ENCODE measurements at regions not wholly inside any gene's neighbourhood (a gene's known extent, or its start where the extent isn't known, plus 50 kb on each side); places are given as distances from the start of the nearest gene placed in this dataset.

DNA sequence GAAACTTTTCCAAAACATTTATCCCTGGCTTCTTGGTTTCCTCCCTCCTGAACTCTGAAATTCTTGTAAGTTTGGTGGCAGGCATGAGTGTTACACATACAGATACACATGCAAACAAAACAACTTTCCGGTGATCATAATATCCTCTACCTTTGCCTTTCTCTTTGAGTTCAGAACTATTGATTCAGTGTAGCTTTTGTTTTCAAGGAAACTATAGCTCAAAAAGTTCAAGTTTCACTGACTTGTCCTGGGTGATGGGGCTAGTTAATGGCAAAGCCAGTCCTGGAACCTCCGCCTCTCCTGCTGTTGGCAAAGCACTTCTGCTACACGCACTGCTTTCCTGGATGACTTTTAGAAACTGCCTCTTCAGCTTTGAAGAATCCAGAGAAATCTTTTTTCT is 177.3 kb upstream of the FAT1 start:
- H3K4me1 ChIP-seq (ENCODE audit: insufficient read depth, low read length), result no peaks in the 10 kb centered on the region

DNA sequence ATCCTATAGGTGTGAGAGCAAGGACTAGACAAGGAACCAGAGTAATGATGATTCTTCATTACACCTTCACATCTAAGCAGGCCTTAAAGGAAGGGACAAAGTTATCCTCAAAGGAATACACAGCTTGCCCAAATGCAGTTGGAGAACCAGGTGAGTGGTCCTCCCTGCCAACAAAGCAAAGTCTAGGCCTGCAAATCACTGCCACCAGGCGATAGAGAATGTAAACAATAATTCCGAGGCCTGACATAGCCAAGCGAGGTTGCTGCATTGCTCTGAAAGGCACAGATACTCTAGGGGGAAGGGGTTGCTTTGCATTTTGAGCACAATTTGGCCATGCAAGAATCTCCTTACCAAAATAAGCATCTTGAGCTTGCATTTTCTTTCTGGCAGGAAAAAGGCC is 178.2 kb upstream of the FAT1 start:
- no peaks in the 10 kb centered on the region for H3K4me1 Mint-ChIP-seq (ENCODE audit: low read depth)
- H3K4me3 Mint-ChIP-seq, result no peak overlapping the region
- TF ChIP-seq, protein P1, sequence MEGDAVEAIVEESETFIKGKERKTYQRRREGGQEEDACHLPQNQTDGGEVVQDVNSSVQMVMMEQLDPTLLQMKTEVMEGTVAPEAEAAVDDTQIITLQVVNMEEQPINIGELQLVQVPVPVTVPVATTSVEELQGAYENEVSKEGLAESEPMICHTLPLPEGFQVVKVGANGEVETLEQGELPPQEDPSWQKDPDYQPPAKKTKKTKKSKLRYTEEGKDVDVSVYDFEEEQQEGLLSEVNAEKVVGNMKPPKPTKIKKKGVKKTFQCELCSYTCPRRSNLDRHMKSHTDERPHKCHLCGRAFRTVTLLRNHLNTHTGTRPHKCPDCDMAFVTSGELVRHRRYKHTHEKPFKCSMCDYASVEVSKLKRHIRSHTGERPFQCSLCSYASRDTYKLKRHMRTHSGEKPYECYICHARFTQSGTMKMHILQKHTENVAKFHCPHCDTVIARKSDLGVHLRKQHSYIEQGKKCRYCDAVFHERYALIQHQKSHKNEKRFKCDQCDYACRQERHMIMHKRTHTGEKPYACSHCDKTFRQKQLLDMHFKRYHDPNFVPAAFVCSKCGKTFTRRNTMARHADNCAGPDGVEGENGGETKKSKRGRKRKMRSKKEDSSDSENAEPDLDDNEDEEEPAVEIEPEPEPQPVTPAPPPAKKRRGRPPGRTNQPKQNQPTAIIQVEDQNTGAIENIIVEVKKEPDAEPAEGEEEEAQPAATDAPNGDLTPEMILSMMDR (IDR thresholded peaks at IDR 0.05), result no peak
- Histone ChIP-seq H3K4me3 (ENCODE audit: low read length) (no peak overlapping the region), H3K4me1 (ENCODE audit: insufficient read depth, low read length) (no peaks in the 10 kb centered on the region), H3K9me3 (ENCODE audit: control insufficient read depth in 1 of 2, insufficient read depth in 1 of 2, low read length in 2 of 2) (peaks cover 0 to 26% of the 10 kb centered on the region in 2 experiments), H3K27me3 (ENCODE audit: control insufficient read depth in 1 of 2, insufficient read depth in 2 of 2, low read length in 2 of 2) (no peaks in the 10 kb centered on the region), H3K27ac (ENCODE audit: low read depth in 1 of 2, low read length in 2 of 2) (no peak overlapping the region), H3K36me3 (ENCODE audit: insufficient read depth, low read length) (no peaks in the 10 kb centered on the region)
- H3K27me3 Mint-ChIP-seq, result no peaks in the 10 kb centered on the region
- DNase-seq (no peak), ATAC-seq (ENCODE audit: poor library complexity) (no peak)
- no peaks in the 10 kb centered on the region for H3K36me3 Mint-ChIP-seq (ENCODE audit: low read depth)
- peaks cover 10% of the 10 kb centered on the region for H3K9me3 Mint-ChIP-seq
- ChIA-PET POLR2A (no interaction called here), CTCF (no interaction called here)
- H3K27ac Mint-ChIP-seq, result no peak overlapping the region
- intact Hi-C loops (cut with DNase I, micrococcal nuclease), result no loop called here

More for the DNA sequence above, 177.3 kb upstream of the FAT1 start:
- Histone ChIP-seq H3K27me3 (ENCODE audit: control insufficient read depth in 1 of 2, insufficient read depth in 2 of 2, low read length in 2 of 2) (no peaks in the 10 kb centered on the region), H3K9me3 (ENCODE audit: control insufficient read depth in 1 of 2, insufficient read depth in 1 of 2, low read length in 2 of 2) (peaks cover 0 to 18% of the 10 kb centered on the region in 2 experiments), H3K27ac (ENCODE audit: low read depth in 1 of 2, low read length in 2 of 2) (no peak overlapping the region), H3K36me3 (ENCODE audit: insufficient read depth, low read length) (no peaks in the 10 kb centered on the region), H3K4me3 (ENCODE audit: low read length) (no peak overlapping the region)
- H3K4me1 Mint-ChIP-seq (ENCODE audit: low read depth), result no peaks in the 10 kb centered on the region
- CTCF ChIA-PET, result no interaction called here
- H3K27ac Mint-ChIP-seq, result no peak overlapping the region
- no peak overlapping the region for H3K4me3 Mint-ChIP-seq
- TF ChIP-seq, protein P1 (IDR thresholded peaks at IDR 0.05), result no peak
- no peaks in the 10 kb centered on the region for H3K27me3 Mint-ChIP-seq
- intact Hi-C loops (cut with DNase I, micrococcal nuclease), result no loop called here
- ATAC-seq (ENCODE audit: poor library complexity) (no peak), DNase-seq (no peak)
- peaks cover 14% of the 10 kb centered on the region for H3K9me3 Mint-ChIP-seq
- no peaks in the 10 kb centered on the region for H3K36me3 Mint-ChIP-seq (ENCODE audit: low read depth)
- POLR2A ChIA-PET, result interaction anchor here (0.6 kb wide), 1 partner anchor 338 kb away, joined by 3 read pairs; no protein-coding TSS in a partner anchor

DNA sequence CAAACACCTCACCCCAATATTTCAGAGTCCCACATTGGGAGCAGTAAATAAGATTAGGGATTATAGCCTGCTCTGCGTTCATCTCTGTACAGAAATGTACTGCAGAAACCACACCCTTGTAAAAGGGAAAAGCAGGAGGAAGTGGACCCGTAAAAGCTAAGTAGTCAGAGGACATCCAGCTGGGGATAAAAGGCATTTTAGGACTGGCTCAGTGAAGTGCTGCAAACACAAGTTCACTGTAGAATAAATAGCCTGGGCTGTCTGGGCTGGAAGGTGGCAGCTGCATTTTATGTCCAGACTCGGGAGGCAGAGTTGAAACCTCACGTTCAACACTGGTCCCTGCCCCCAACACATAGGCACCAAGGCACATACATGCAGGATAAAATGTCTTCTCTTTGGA is 178.7 kb upstream of the FAT1 start:
- no peaks in the 10 kb centered on the region for H3K4me1 Mint-ChIP-seq (ENCODE audit: low read depth)
- no peak overlapping the region for H3K4me3 Mint-ChIP-seq
- H3K9me3 ChIP-seq (ENCODE audit: control insufficient read depth in 1 of 2, insufficient read depth in 1 of 2, low read length in 2 of 2), result peaks cover 0 to 31% of the 10 kb centered on the region in 2 experiments
- intact Hi-C loops (cut with DNase I, micrococcal nuclease), result no loop called here
- H3K4me1 ChIP-seq (ENCODE audit: insufficient read depth, low read length), result no peaks in the 10 kb centered on the region
- H3K4me3 ChIP-seq (ENCODE audit: low read length), result no peak overlapping the region
- TF ChIP-seq, protein P1 (IDR thresholded peaks at IDR 0.05), result no peak
- H3K27me3 ChIP-seq (ENCODE audit: control insufficient read depth in 1 of 2, insufficient read depth in 2 of 2, low read length in 2 of 2), result no peaks in the 10 kb centered on the region
- POLR2A ChIA-PET, result no interaction called here
- peaks cover 9% of the 10 kb centered on the region for H3K9me3 Mint-ChIP-seq
- CTCF ChIA-PET, result no interaction called here
- H3K36me3 ChIP-seq (ENCODE audit: insufficient read depth, low read length), result no peaks in the 10 kb centered on the region
- no peak overlapping the region for H3K27ac ChIP-seq (ENCODE audit: low read depth in 1 of 2, low read length in 2 of 2)
- H3K27ac Mint-ChIP-seq, result no peak overlapping the region
- DNase-seq (no peak), ATAC-seq (ENCODE audit: poor library complexity) (no peak)
- no peaks in the 10 kb centered on the region for H3K27me3 Mint-ChIP-seq
- no peaks in the 10 kb centered on the region for H3K36me3 Mint-ChIP-seq (ENCODE audit: low read depth)
